SK-N-MC (cell line): ENCODE measurements at regions not wholly inside any gene's neighbourhood (a gene's known extent, or its start where the extent isn't known, plus 50 kb on each side); places are given as distances from the start of the nearest gene placed in this dataset.

Source experiments
- DNase-seq: peaks from one replicate; pipeline ENCODE4 v3.0.0-alpha.2; 2011; ENCODE audit warnings: low read depth, low spot score
- H3K27ac ChIP-seq: fragments of 200-600 bp; sonication (generic); 2 replicates; pipeline ENCODE4 v1.5.1; 2016; ENCODE audit warnings: mixed run types
- H3K36me3 ChIP-seq: fragments of 200-600 bp; sonication (generic); 2 replicates; pipeline ENCODE4 v1.6.1; 2017; ENCODE audit warnings: antibody characterized with exemption, low read length, mixed read lengths; ENCODE audit not compliant: insufficient read depth
- H3K4me3 ChIP-seq: fragments of 200-600 bp; sonication (generic); 2 replicates; pipeline ENCODE4 v1.5.1; 2016
- H3K9ac ChIP-seq: fragments of 200-600 bp; sonication (generic); 2 replicates; pipeline ENCODE4 v1.8.0; 2017; ENCODE audit warnings: mixed run types, mixed read lengths; ENCODE audit not compliant: insufficient read length
- H3K9me3 ChIP-seq: fragments of 200-600 bp; sonication (generic); 2 replicates; pipeline ENCODE4 v1.6.1; 2017; ENCODE audit warnings: low read depth, mild to moderate bottlenecking, antibody characterized with exemption, low read length, moderate library complexity, mixed read lengths
- EZH2 ChIP-seq: fragments of 200-600 bp; sonication (generic); IDR thresholded peaks from one replicate; pipeline ENCODE4 v1.6.1; 2017; ENCODE audit warnings: antibody characterized with exemption
- FOXP2 ChIP-seq: optimal IDR thresholded peaks from 2 replicates; pipeline ENCODE3; 2011; ENCODE audit warnings: mild to moderate bottlenecking, moderate library complexity; ENCODE audit not compliant: insufficient read depth; ENCODE audit errors: extremely low read length, control extremely low read depth
- POLR2AphosphoS5 ChIP-seq: IDR thresholded peaks from 2 replicates; pipeline ENCODE4 v1.6.1; 2012; ENCODE audit warnings: mild to moderate bottlenecking, low read depth, low read length, borderline replicate concordance

DNA sequence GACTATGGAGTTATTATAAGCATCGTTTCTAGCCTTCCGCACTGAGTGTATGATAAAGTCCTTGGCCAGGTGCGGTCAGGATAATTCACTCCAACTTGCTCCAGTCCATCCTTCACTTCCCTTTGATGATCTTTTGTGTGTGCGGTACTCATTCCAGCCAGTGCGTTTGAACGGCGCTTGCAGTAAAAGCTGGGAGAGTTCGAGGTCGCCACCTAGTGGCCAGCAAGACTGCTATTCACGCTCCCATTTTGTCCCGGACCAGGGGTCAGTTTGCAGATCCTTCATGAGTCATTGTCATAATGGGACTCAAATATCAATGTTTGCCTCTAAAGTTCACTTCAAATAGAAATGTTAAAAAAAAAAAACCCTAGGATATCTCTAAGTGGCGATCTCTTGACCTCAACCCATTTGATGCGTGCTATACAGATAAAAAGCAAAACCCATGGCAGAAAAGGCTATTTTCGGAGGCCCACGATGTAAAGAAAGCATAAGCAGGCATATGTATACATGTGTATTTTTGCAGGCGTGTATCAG lies 417.1 kb downstream of the TMEM114 start:
- Histone ChIP-seq H3K4me3 (no peak overlapping the region), H3K9ac (no peak overlapping the region), H3K36me3 (no peaks in the 10 kb centered on the region), H3K9me3 (no peaks in the 10 kb centered on the region), H3K27ac (no peak overlapping the region)
- DNase-seq, result peak; percentile 6
- TF ChIP-seq POLR2AphosphoS5 (no peak), EZH2 (no peak), FOXP2 (no peak)

- TF ChIP-seq FOXP2, result no peak
- TF ChIP-seq POLR2AphosphoS5, result no peak
- no peak for TF ChIP-seq EZH2
- Histone ChIP-seq H3K9me3 (no peaks in the 10 kb centered on the region), H3K9ac (no peak overlapping the region), H3K4me3 (no peak overlapping the region), H3K27ac (no peak overlapping the region), H3K36me3 (no peaks in the 10 kb centered on the region)
- no peak for DNase-seq
These were observed 417.8 kb downstream of the TMEM114 start for GRCh38 chr16:8172551-8172950.

DNA sequence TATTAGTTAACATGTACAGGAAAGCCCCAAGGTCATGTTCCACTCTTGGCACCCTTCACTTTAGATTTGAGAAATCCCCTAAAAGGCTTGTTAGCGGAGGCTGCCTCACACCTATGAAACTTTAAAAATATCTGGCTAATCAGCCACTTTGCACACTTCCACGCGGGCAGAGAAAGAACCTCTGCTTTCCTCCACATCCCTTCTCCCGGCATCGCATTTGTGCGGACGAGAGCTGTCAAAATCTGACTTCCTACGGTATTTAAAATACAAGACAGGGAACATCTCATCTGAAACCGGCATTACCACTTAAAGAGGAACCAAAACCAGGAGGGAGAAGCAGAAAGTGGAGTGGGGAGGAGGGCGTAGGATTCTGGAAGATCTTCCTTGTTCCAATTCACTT lies 422.3 kb downstream of the TMEM114 start:
- Histone ChIP-seq H3K9ac (no peak overlapping the region), H3K36me3 (no peaks in the 10 kb centered on the region), H3K4me3 (no peak overlapping the region), H3K9me3 (no peaks in the 10 kb centered on the region), H3K27ac (no peak overlapping the region)
- TF ChIP-seq FOXP2 (no peak), EZH2 (no peak), POLR2AphosphoS5 (no peak)
- no peak for DNase-seq

DNA sequence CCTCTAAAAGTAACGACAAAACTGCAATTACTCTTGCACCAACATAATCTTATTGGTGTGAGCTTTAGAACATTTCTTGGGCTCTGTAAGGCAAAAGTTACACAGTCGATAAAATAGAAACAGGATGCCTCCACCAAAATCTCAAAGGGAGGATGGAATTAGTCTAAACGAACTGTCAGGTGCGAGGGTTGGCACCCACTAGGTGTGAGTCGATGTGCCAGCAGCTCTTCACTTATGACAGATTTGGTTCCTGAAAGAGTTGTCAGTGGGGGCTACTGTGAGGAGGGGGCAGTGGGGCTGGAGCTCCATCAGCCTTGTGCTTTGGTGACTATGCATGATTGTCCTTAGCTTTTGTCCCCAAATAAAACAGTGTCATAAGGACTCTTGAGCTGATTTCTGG lies 422.9 kb downstream of the TMEM114 start:
- Histone ChIP-seq H3K36me3 (no peaks in the 10 kb centered on the region), H3K9ac (no peak overlapping the region), H3K9me3 (no peaks in the 10 kb centered on the region), H3K4me3 (no peak overlapping the region), H3K27ac (no peak overlapping the region)
- TF ChIP-seq EZH2 (no peak), POLR2AphosphoS5 (no peak), FOXP2 (no peak)
- DNase-seq, result no peak

GRCh38 chr16:8158051-8158450 lies 432.3 kb downstream of the TMEM114 start:
- H3K4me3 ChIP-seq, result no peak overlapping the region
- no peaks in the 10 kb centered on the region for H3K9me3 ChIP-seq
- no peaks in the 10 kb centered on the region for H3K36me3 ChIP-seq
- H3K9ac ChIP-seq, result no peak overlapping the region
- no peak for TF ChIP-seq POLR2AphosphoS5
- no peak for TF ChIP-seq EZH2
- no peak for TF ChIP-seq FOXP2
- H3K27ac ChIP-seq, result no peak overlapping the region
- DNase-seq, result no peak

DNA sequence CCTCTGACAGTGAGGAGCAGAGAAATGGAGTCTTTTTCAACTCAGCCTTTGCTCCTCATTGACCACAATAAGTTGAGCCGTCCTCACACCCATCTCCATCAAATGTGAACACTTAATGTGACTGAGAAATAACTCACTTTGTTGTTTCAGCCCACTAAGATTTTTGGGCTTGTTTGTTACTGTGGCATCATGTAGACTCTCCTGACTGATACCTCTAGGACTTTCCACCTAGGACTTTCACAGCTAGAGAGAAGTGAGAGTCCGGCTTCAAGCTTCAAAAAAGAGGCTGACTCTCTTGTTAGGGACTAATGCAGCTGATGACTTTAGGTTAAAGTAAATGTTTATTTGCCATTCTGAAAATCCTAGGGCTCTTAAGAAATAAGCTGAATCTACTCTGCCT lies 435.0 kb downstream of the TMEM114 start:
- H3K4me3 ChIP-seq, result no peak overlapping the region
- H3K36me3 ChIP-seq, result no peaks in the 10 kb centered on the region
- TF ChIP-seq EZH2 (no peak), POLR2AphosphoS5 (no peak), FOXP2 (no peak)
- H3K27ac ChIP-seq, result no peak overlapping the region
- no peak for DNase-seq
- no peaks in the 10 kb centered on the region for H3K9me3 ChIP-seq
- H3K9ac ChIP-seq, result no peak overlapping the region

DNA sequence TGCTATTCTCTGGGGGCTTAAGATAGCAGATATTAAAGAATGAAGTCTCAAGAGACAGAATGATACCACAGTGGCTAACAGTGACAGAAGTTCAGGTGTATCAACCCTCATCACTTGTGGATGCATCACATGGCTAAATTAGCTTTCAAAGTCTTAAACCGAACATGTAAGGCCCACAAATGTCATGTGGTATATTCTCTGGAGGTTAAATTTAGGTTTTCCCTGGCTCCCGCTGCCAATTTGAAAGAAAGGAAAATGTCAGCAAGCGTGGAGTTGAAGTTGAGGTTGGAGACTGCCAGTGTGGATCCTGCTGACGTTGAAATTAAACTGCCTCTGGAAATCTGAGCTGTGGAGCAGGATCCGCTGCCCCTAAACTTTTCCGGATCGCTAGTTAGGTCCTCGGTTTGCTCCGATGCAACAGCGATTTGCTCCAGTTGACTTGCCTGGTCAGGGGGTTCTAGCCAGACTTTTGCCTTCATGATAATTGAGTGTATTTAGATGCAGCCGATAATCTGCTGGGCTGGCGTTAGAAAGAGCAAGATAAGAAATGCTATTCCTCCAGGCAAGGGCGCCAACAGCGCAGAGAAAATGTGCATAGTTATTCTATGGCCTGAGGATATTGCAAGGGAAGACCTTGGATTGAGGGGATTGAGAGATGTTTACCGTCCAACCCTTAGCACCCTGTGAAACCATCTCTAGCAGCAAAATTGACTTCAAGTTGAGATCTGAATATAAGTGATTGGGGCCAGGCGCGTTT lies 443.9 kb downstream of the TMEM114 start:
- TF ChIP-seq POLR2AphosphoS5 (no peak), EZH2 (no peak), FOXP2 (no peak)
- Histone ChIP-seq H3K4me3 (no peak overlapping the region), H3K36me3 (no peaks in the 10 kb centered on the region), H3K9me3 (no peaks in the 10 kb centered on the region), H3K9ac (no peak overlapping the region), H3K27ac (no peak overlapping the region)
- DNase-seq, result no peak

- TF ChIP-seq POLR2AphosphoS5 (no peak), FOXP2 (no peak), EZH2 (no peak)
- H3K9me3 ChIP-seq, result no peaks in the 10 kb centered on the region
- no peak overlapping the region for H3K9ac ChIP-seq
- DNase-seq, result no peak
- no peak overlapping the region for H3K27ac ChIP-seq
- H3K36me3 ChIP-seq, result no peaks in the 10 kb centered on the region
- no peak overlapping the region for H3K4me3 ChIP-seq
These were observed 451.6 kb downstream of the TMEM114 start for GRCh38 chr16:8138666-8139065.
